GM21825 (cell line): ENCODE measurements at regions not wholly inside any gene's neighbourhood (a gene's known extent, or its start where the extent isn't known, plus 50 kb on each side); places are given as distances from the start of the nearest gene placed in this dataset.
"Not testable (repeated sequence)": the region's sequence is repeated elsewhere in the genome, so short reads cannot be mapped to it uniquely, and the experiment has no call there.

Source experiments
- ATAC-seq: cut with Tn5 transposase; IDR thresholded peaks from one replicate; pipeline ENCODE4 v1.9.1; 2021; ENCODE audit warnings: mild to moderate bottlenecking, moderate library complexity; ENCODE audit not compliant: unreplicated experiment

DNA sequence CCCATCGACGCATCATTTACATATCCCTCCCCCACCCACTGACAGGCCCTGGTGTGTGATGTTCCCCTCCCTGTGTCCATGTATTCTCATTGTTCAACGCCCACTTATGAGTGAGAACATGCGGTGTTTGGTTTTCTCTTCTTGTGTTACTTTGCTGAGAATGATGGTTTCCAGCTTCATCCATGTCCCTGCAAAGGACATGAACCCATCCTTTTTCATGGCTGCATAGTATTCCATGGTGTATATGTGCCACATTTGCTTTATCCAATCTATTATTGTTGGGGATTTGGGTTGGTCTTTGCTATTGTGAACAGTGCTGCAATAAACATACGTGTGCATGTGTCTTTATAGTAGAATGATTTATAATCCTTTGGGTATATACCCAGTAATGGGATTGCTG is 243.3 kb downstream of the TTC6 start:
- ATAC-seq = not testable (repeated sequence)

DNA sequence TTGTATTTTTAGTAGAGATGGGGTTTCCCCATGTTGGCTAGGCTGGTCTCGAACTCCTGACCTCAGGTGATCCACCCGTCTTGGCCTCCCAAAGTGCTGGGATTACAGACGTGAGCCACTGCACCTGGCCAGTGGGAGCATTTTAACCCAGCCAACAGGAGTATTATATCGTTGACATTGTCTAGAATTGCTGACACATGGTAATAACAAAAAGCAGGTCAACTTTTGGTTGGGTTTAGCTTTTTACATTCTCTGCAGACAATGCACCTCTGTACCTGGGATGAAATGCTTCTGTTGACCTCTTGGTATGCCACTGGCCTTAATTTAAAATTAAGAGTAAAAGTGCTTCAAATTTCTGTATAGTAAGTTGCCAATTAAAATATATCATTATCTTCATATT is 245.6 kb downstream of the TTC6 start:
- ATAC-seq = not testable (repeated sequence)

- ATAC-seq = no peak
These were observed 246.7 kb downstream of the TTC6 start for GRCh38 chr14:37842106-37842505.

- no peak for ATAC-seq
These were observed 248.7 kb downstream of the TTC6 start for GRCh38 chr14:37843954-37844607.

GRCh38 chr14:37844614-37845013 is 249.2 kb downstream of the TTC6 start:
- ATAC-seq = no peak

DNA sequence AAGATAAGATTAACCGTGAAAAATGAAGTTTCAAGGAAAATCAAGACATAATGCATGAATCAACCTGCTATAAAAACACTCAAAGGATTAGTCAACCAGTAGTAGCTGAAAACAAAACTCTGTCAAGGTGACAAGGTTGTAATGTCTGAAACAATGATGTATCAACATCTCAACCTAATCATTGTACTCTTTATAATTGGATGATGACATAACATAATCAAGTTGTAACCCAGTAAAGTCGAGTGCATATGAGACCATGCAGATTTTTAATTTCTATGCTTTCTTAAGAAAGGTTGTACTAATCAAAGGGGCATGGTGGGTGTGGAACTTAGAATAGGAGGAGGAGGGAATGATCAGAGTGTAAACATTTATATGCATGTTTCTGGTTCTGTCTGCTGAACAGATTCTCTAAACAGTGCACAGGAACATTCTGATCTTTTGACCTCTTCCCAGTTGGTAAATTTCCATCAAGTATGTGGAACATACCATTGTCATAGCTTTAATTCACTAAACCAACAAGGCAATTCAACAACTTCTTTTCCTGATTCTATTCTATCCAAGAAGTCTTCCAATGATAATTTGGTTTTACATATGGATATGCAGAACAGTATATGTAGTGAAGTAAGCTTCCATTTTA is 253.7 kb downstream of the TTC6 start:
- ATAC-seq = no peak

GRCh38 chr14:37851054-37851453 is 255.6 kb downstream of the TTC6 start:
- ATAC-seq = no peak

- no peak for ATAC-seq
These were observed 260.4 kb downstream of the TTC6 start for GRCh38 chr14:37855871-37856270.

- ATAC-seq = no peak
These were observed 262.4 kb downstream of the TTC6 start for GRCh38 chr14:37857774-37858266.

- no peak for ATAC-seq
These were observed 263.3 kb downstream of the TTC6 start for GRCh38 chr14:37858733-37859132.

DNA sequence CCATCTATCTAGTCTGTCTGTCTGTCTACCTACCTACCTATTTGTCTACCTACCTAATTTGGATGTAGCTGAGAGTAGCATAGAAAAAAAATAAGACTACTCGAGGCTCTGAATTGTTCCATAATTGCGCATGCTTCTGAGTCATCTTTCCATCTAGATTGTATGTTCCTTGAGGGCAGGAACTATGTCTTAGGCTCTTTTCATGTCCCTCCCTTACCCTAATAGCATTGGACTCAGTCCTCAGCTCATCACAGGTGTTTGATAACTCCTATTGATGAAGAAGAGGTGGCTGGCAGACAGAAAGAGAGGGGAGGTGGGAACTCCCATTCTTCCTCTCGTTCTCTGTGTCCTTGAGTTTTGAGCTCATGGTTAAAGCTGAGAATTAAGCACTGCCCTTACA is 263.7 kb downstream of the TTC6 start:
- no peak for ATAC-seq

GRCh38 chr14:37862263-37862662 is 266.8 kb downstream of the TTC6 start:
- ATAC-seq = no peak

- ATAC-seq = no peak
These were observed 268.7 kb downstream of the TTC6 start for GRCh38 chr14:37864128-37864527.

DNA sequence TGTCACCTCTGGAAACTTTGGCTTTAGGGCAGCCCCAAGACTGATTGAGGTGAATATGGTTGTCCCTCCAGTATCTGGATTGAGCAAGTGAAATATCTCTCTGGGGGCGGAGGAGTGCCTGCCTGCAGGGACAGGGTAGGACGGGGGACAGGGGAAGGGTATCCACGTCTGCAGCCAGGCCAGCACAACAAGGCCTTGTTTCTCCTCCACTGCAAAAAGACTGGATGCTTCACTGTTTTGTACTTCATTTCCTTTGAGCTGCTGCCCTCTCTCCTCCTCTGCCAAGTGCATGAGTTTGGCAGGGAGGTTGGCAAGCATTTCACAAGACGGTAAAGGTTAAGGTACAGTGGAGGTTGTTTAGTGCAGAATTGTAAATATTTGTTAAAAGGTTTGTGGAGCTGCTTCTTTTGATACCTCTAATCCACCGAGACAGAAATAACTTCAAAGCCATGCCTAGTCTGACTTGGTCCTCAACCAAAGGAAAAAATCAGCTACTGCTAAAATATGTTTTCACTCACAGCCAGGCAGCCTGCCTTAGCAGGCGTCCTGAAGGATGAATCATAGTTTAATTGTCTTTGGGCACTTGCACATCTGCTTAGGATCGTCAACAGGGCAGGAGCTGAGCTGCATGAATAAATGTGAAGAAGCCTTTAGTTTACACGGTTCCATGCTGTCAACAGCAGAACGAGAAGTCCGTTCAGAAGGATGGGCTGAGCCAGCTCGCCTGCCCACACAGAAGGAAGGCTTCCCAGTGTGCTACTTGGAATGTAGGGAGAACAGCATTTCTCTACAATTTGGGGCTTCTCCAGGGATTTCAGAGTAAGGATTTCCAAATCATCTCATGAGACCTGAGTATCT is 269.7 kb downstream of the TTC6 start:
- ATAC-seq = no peak

GRCh38 chr14:37865719-37866549 is 270.5 kb downstream of the TTC6 start:
- no peak for ATAC-seq

DNA sequence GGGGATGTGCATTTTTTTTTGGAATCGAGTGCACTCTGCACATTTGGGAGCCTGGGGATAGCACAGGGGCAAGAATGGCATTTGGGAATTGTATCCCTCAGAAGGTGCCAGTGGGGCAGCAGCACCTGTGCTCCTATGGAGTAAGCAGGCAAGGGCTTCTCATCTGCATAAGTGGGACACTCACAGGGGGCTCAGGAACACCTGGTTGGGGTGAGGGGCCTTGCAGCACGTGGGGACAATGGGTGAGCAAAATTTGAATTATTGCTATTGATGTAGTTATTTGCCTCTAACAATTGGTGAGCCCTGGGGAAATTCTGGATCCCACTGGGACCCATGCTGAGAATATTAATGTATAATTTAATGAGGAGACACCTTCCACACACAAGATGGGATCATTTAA is 274.2 kb downstream of the TTC6 start:
- no peak for ATAC-seq

DNA sequence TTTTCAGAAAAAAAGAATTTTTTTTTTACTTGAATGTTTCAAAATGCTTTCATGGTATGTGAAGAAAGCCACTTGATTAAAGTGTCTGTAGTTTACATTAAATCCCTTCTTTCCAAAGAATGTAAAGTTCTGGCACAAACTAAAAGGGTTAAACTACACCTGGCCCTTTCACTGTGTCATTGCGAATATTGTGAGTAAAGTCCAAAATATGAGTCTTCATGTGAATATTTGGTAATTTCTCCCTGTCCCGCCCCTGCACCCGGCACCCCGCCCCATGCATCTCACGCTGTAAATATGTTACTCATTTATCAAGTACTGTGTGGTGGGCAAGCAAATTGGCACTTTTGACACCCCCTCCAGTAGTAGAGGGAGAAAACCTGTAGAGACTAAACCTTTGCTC is 274.7 kb downstream of the TTC6 start:
- no peak for ATAC-seq

DNA sequence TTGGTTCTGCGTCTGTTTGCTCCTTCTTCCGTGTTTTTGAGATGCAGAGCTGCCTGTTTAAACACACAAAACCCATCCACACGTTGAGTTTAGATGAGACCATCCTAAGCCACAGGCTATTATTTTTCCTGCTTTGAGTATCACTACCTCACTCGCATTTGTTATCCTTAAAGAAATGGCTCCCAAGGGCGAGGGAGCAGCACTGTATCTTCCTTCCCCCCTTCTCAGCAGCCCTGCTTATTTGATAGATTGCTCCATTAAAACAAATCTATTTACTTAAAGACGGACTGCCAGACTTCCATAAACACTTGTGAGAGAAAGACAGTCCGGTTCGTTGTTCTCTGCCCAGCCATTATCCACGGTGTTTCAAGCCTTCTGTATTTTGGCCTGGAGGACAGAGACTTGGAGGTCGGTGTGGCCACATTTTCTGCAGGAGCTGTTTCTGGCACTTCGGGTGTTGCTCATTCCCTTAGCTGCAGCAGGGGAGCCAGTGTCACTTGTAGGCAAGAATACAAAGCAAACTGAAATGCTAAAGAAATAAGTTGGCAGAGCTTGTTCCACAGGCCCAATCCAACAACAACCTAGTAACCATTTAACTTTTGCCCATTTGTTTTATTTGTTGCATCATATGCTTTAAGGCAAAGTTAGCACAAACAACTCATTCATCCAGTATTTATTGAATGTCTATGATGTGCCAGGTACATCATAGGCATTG is 275.4 kb downstream of the TTC6 start:
- ATAC-seq = no peak

DNA sequence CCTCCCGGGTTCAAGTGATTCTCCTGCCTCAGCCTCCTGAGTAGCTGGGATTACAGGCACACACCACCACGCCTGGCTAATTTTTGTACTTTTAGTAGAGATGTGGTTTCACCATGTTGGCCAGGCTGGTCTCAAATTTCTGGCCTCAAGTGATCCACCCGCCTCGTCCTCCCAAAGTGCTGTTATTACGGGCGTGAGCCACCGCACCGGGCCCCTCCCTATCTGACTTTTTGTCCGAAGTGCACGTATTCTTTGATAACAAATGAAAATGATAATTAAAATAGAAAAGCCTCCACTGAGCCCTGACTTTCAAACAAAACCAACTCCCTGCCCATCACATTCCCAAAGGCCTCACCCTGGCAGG is 278.6 kb downstream of the TTC6 start:
- ATAC-seq = not testable (repeated sequence)

- ATAC-seq = peak; percentile 95
These were observed 279.1 kb downstream of the TTC6 start for GRCh38 chr14:37874429-37875109.
